Glutamatergic neuron (in vitro differentiated cells): ENCODE measurements at regions not wholly inside any gene's neighbourhood (a gene's known extent, or its start where the extent isn't known, plus 50 kb on each side); places are given as distances from the start of the nearest gene placed in this dataset.
"Not testable (repeated sequence)": the region's sequence is repeated elsewhere in the genome, so short reads cannot be mapped to it uniquely, and the experiment has no call there.

Source experiments
- DNase-seq: peaks from one replicate; pipeline ENCODE4 v3.0.0; 2022
- H3K27ac Mint-ChIP-seq: one replicate; pipeline ENCODE4 v1.8.0; 2020; ENCODE audit warnings: mild to moderate bottlenecking, mixed read lengths, inconsistent platforms; ENCODE audit not compliant: unreplicated experiment
- H3K27me3 Mint-ChIP-seq: one replicate; pipeline ENCODE4 v1.8.0; 2020; ENCODE audit warnings: mild to moderate bottlenecking, moderate library complexity, mixed read lengths, inconsistent platforms; ENCODE audit not compliant: unreplicated experiment
- H3K36me3 Mint-ChIP-seq: one replicate; pipeline ENCODE4 v1.8.0; 2020; ENCODE audit warnings: mild to moderate bottlenecking, mixed read lengths, inconsistent platforms; ENCODE audit not compliant: unreplicated experiment
- H3K4me1 Mint-ChIP-seq: one replicate; pipeline ENCODE4 v1.8.0; 2020; ENCODE audit warnings: mild to moderate bottlenecking, low read depth, mixed read lengths, inconsistent platforms; ENCODE audit not compliant: unreplicated experiment
- H3K4me3 Mint-ChIP-seq: one replicate; pipeline ENCODE4 v1.8.0; 2020; ENCODE audit warnings: mild to moderate bottlenecking, mixed read lengths, inconsistent platforms; ENCODE audit not compliant: unreplicated experiment
- H3K9me3 Mint-ChIP-seq: one replicate; pipeline ENCODE4 v1.8.0; 2020; ENCODE audit warnings: mild to moderate bottlenecking, moderate library complexity, mixed read lengths, inconsistent platforms; ENCODE audit not compliant: unreplicated experiment
- TF ChIP-seq, protein P1 (sequence below): fragments of 200-600 bp; sonication (generic); IDR thresholded peaks from one replicate; pipeline ENCODE4 v1.5.0; 2021; ENCODE audit not compliant: partially characterized antibody, unreplicated experiment

DNA sequence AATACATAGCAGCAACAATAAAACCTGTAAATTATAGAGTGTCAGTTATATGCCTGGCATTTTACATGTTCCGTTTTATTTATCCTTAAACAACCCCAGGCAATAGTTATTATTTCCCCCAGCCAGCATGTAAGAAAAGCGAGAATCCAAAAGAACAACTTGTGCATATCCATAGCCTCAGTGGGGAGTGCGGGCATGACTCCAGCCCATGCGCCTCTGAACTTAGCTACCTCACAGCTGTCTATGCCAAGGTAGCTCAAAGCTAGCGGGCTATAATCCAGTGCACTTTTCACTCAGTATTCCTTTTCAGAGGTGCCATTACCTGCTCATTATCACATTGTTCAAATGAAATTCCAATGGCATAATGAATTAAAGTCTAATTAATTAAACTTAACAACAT, 257.3 kb upstream of the EDNRA start:
- DNase-seq, result no peak
- Mint-ChIP-seq H3K36me3 (no peaks in the 10 kb centered on the region), H3K4me3 (no peak overlapping the region), H3K9me3 (no peaks in the 10 kb centered on the region), H3K4me1 (peaks cover 9% of the 10 kb centered on the region), H3K27ac (no peak overlapping the region), H3K27me3 (no peaks in the 10 kb centered on the region)
- TF ChIP-seq, protein P1, sequence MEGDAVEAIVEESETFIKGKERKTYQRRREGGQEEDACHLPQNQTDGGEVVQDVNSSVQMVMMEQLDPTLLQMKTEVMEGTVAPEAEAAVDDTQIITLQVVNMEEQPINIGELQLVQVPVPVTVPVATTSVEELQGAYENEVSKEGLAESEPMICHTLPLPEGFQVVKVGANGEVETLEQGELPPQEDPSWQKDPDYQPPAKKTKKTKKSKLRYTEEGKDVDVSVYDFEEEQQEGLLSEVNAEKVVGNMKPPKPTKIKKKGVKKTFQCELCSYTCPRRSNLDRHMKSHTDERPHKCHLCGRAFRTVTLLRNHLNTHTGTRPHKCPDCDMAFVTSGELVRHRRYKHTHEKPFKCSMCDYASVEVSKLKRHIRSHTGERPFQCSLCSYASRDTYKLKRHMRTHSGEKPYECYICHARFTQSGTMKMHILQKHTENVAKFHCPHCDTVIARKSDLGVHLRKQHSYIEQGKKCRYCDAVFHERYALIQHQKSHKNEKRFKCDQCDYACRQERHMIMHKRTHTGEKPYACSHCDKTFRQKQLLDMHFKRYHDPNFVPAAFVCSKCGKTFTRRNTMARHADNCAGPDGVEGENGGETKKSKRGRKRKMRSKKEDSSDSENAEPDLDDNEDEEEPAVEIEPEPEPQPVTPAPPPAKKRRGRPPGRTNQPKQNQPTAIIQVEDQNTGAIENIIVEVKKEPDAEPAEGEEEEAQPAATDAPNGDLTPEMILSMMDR, result no peak

DNA sequence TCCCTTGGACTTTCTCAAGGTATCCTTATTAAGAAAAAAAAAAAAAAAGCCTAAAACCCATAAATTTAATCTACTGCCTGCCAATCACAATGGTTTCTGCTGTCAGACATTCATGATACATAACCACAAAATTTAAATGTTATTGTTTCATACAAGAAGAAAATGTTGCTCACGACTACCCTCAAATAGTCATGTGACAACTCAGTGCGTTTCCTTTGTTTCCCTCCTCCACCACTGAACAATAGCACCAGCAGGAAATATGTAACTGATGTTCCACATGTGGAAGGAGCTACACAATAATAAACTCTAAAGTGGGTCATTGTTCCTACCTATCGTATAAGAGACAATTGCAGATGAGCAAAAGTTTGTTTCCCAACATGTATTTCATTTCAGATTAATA, 244.1 kb upstream of the EDNRA start:
- Mint-ChIP-seq H3K4me3 (no peak overlapping the region), H3K27ac (no peak overlapping the region), H3K27me3 (no peaks in the 10 kb centered on the region), H3K4me1 (no peaks in the 10 kb centered on the region), H3K9me3 (no peaks in the 10 kb centered on the region), H3K36me3 (no peaks in the 10 kb centered on the region)
- no peak for DNase-seq
- TF ChIP-seq, protein P1, result no peak

DNA sequence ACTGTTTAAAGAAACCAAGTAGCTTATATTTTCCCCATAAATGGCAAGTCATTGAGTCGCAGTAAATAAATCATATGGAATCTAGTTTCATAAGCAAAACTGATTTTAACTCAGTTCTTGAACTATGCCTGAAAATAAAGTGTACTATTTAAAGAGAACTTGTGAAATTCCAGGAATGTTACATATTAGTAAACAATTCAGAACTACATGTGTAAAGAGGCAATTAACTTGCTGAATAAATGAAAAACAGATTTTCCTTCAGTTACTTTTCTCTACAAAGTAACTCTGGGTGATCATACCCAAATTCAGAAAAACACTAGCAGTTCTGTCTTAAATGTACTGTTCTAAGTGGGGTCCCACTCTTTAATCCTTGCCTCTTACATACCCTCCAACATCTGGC, 236.1 kb upstream of the EDNRA start:
- Mint-ChIP-seq H3K27me3 (no peaks in the 10 kb centered on the region), H3K27ac (no peak overlapping the region), H3K4me3 (no peak overlapping the region), H3K36me3 (no peaks in the 10 kb centered on the region), H3K4me1 (no peaks in the 10 kb centered on the region), H3K9me3 (no peaks in the 10 kb centered on the region)
- no peak for DNase-seq
- TF ChIP-seq, protein P1, result no peak

- no peaks in the 10 kb centered on the region for H3K27me3 Mint-ChIP-seq
- H3K9me3 Mint-ChIP-seq, result no peaks in the 10 kb centered on the region
- no peak overlapping the region for H3K27ac Mint-ChIP-seq
- no peaks in the 10 kb centered on the region for H3K4me1 Mint-ChIP-seq
- DNase-seq, result no peak
- no peaks in the 10 kb centered on the region for H3K36me3 Mint-ChIP-seq
- no peak overlapping the region for H3K4me3 Mint-ChIP-seq
- TF ChIP-seq, protein P1, result no peak
These were observed 234.8 kb upstream of the EDNRA start for GRCh38 chr4:147246096-147246495.

DNA sequence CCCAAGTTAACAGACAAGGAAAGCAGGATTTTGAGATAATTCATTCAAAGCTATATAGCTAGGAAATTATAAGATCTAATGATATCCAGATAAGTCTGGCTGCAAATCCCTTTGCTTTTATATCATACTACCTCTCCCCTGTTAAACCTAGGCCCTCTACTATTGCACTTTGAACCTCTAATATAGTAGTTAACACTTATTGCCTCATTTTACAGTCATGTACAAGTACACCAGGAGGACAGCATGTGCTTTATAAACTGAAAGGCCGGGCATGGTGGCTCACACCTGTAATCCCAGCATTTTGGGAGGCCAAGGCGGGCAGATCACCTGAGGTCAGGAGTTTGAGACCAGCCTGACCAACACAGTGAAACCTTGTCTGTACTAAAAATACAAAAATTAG, 234.4 kb upstream of the EDNRA start:
- H3K4me1 Mint-ChIP-seq, H3K27ac Mint-ChIP-seq, H3K4me3 Mint-ChIP-seq, H3K27me3 Mint-ChIP-seq, H3K36me3 Mint-ChIP-seq, DNase-seq, H3K9me3 Mint-ChIP-seq: not testable (repeated sequence)

GRCh38 chr4:147247579-147247978, 233.3 kb upstream of the EDNRA start:
- Mint-ChIP-seq H3K9me3 (no peaks in the 10 kb centered on the region), H3K27me3 (no peaks in the 10 kb centered on the region), H3K4me3 (no peak overlapping the region), H3K36me3 (no peaks in the 10 kb centered on the region), H3K27ac (no peak overlapping the region), H3K4me1 (no peaks in the 10 kb centered on the region)
- DNase-seq, result no peak
- TF ChIP-seq, protein P1, result no peak
